ENCODE measurements at regions not wholly inside any gene's neighbourhood (a gene's known extent, or its start where the extent isn't known, plus 50 kb on each side); places are given as distances from the start of the nearest gene placed in this dataset.
"Not testable (repeated sequence)": the region's sequence is repeated elsewhere in the genome, so short reads cannot be mapped to it uniquely, and the experiment has no call there.

DNA sequence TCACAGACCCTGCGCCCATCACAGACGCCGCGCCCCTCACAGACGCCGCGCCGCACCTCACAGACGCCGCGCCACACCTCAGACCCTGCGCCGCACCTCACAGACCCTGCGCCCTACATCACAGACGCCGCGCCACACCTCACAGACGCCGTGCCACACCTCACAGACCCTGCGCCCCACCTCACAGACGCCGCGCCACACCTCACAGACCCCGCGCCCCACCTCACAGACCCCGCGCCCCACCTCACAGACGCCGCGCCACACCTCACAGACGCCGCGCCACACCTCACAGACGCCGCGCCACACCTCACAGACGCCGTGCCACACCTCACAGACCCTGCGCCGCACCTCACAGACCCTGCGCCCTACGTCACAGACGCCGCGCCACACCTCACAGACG lies 657.4 kb downstream of the TRIML1 start:
- not testable (repeated sequence) for TF ChIP-seq EP300 (IDR thresholded peaks at IDR 0.05)
- TF ChIP-seq, protein P1, sequence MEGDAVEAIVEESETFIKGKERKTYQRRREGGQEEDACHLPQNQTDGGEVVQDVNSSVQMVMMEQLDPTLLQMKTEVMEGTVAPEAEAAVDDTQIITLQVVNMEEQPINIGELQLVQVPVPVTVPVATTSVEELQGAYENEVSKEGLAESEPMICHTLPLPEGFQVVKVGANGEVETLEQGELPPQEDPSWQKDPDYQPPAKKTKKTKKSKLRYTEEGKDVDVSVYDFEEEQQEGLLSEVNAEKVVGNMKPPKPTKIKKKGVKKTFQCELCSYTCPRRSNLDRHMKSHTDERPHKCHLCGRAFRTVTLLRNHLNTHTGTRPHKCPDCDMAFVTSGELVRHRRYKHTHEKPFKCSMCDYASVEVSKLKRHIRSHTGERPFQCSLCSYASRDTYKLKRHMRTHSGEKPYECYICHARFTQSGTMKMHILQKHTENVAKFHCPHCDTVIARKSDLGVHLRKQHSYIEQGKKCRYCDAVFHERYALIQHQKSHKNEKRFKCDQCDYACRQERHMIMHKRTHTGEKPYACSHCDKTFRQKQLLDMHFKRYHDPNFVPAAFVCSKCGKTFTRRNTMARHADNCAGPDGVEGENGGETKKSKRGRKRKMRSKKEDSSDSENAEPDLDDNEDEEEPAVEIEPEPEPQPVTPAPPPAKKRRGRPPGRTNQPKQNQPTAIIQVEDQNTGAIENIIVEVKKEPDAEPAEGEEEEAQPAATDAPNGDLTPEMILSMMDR (IDR thresholded peaks at IDR 0.05) = not testable (repeated sequence)
